ENCODE measurements at regions not wholly inside any gene's neighbourhood (a gene's known extent, or its start where the extent isn't known, plus 50 kb on each side); places are given as distances from the start of the nearest gene placed in this dataset.
"Not testable (repeated sequence)": the region's sequence is repeated elsewhere in the genome, so short reads cannot be mapped to it uniquely, and the experiment has no call there.

DNA sequence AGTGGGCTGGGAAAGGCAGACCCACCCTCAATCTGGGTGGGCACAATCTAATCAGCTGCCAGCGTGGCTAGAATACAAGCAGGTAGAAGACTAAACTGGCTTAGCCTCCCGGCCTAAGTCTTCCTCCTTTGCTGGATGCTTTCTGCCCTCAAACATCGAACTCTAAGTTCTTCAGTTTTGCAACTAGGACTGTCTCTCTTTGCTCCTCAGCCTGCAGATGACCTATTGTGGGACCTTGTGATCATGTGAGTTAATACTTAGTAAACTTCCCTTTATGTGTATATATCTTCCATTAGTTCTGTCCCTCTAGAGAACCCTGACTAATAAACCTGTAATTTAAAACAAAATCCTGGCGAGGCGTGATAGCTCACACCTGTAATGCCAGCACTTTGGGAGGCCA is 51.8 kb upstream of the SLC39A8 start:
- DNase-seq, result not testable (repeated sequence)

DNA sequence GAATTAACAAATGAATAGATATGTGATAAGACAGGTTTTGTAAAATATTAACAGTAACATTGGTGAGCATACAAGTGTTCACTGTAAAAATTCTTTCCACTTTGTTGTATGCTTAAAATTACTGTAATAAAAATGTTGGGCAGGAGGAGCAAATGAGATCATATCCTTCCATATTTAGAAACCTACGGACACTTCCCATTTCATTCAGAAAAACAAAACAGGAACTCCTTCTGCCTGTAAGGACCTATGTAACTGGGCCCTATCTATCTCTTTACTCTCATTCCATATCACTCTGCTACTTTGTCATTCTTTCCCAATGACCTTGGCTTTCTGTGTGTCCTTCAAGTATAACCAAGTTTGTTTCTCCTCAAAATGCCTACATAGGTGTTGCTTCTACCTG is 53.7 kb upstream of the SLC39A8 start:
- DNase-seq, result no peak

DNA sequence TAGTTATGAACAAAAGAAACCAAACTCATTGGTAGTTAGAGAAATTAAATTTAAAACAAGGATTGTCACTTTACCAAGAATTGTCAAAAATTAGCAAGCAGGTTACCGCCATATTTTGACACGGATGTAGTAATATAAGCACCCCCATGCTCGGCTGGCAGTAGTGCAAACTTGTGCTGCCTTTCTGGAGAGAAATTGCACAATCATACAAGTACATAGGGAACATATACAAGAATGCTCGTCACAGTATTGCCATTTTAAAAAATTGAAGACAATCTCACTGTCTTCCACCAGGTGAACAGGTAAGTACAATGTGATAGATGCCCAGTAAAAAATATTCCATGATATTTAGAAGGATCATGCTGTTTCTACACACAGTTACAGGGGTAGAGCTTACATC is 55.6 kb upstream of the SLC39A8 start:
- no peak for DNase-seq

DNA sequence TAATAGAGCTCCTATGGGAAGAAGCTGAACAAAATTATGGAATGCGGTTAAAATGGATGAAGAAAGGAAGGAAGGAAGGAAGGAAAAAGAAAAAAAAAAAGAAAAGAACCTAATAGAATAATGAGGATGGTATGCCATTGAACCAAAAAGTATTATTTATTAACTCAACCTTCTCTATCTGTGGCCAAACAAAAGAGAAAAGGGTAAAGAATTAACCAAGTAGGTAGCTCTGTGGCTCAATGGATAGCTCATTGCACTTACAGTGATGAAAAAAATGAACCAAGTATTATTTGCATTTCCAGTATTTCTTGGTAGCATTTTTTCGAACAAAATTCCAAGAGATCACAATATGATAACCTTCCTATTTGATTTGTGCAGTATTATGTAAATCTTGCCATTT is 56.9 kb upstream of the SLC39A8 start:
- DNase-seq, result no peak

DNA sequence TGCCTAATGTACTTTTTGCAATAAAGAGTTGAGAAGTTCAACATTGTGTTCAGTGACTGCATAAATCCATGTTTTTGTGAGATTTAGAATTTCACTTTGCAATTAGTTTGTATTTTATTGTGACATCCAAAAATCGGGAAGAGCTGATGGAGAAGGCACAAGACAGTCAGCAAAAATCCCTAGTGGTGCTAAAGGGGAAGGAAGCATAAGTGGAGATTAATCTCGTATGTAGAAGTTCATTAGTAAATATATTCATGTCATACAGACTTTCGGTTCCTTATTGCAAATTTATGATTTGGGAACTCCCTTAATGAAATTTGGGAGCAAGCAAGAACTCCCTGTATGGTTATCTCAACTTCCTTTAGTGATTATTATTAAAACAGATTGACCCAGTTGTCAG is 57.8 kb upstream of the SLC39A8 start:
- no peak for DNase-seq

DNA sequence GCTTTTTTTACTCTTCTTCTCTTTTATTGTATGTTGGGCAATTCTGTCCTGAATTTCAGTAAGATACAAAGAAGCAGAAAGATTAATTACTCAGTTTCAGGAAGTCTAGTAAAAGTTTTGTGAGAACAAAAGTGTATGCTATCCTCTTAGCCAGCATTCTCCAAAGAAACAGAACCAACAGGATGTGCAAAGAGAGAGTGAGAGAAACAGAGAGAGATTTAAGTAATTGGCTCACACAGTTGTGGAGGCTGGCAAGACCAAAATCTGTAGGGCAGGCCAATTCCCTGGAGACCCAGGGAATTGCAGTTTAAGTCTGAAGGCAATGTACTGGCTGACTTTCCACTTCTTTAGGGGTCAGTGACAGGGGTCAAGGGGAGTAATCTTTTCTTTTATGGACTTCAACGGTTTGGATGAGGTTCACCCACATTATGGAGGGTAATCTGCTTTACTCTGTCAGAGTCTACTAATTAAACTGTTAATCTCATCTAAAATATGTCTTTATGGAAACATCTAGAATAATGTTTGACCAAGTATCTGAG is 59.2 kb upstream of the SLC39A8 start:
- no peak for DNase-seq

DNA sequence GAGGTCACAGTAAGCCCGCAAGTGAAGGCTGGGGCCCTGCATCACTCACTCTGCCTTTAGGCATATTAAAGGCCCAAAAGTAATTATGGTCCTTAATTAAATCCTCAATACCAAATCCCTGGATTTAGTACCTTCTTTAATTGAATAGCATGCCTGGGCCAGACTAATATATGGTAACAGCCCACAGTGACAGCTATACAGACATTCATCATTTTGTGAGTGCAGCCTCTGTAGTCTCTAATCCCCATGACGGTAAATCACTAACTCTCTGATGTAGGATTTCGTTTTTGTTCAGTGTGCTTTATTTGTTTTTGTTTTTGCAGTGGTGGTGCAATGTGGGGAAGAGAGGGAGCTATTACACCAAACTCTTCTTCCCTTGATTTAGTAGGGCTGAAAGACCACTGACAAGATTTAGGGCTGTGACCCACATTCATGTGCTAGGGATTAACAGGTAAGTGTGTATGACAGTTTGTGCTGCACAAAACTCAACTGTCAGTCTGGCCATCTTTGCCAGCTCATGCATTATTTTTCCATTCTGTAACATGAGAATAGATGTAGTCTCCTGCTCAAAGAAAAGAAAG is 60.6 kb upstream of the SLC39A8 start:
- no peak for DNase-seq

DNA sequence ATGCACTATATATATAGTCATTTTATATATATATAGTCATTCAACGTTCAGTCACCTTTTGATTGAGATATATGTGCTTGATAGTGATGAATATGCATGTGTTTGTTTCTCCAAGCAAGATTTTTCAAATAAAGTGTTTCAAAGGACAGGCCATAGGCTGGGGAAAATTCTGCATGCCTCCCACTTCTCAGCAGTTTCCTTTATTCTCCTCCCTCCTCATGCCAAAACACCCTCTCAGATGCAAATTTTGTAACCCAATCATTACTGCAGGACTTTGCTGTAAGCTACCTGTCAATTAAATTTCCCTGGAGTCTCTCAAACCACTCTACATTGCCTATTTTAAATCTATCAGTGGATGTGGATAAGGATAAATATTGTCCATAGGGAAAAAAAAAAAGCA is 65.6 kb upstream of the SLC39A8 start:
- DNase-seq, result not testable (repeated sequence)

DNA sequence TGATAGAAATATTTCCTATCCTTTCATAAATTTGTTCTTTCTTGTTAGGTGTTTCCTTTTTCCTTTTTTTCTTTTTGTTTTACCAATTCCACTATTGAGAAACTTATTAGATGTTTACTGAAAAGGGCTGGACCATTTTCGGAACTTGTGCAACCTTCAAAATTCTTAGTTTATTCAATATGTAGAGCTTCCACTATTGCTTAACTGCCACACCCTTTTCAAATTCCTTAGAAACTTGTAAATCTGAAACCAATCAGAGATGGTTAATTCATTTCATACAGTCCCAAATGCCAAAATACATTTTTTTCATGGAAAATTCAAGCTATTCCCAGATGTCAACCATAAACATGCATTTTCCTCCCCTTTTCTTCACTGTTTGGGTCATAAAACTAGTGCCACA is 66.1 kb upstream of the SLC39A8 start:
- DNase-seq, result no peak

DNA sequence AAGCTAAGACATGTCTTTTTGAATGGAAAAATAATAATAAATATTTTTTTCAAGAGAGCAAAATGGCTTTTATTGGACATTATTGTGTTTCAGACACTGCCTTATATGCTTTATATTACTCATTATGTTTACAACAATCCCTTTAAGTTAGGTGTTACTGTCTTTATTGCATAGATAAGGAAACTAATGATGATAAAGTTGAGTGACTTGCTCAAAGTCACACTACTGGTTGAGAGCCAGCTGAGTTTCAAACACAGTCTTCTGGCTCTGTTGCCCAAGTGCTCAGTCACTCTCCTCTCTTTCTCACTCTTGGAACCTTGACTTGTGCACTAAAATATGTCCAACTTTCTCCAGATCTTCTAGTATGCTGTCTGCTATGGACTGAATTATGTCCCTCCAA is 71.5 kb upstream of the SLC39A8 start:
- no peak for DNase-seq

DNA sequence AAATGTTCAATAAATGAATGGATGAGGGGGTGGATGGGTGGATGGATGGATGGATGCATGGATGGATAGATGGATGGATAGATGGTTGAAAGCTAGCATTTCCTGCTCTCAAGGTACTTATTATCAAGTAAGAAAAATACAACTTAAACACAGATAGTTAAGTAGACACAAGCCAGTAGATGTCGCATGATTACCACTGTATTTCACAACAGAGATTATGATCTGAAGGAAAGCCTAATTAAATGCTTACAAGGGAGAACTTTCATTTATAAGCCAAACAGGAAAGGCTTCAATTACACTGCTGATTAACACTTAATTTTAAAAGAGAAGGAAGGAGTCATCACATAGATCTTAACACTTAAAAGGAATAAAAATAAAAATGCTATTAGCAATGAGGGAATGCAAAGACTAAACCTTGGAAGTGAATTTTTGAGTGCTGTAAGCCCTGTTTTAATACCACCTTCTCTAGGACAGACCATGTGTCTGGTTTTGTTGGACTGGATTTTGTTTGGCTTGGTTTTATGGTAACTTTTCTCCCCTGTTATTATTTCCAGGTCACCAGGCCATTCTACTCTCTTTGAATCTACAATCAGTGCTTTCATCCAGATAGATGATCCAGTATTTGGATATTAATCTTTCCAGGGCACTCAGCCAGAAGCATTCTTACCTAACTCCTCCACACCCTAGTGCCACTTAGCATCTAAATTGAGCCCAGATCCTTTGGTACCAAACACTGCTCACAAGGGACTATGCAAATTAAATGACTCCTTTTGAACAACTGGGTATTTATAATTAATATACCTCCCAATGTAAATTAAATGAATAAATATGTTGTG is 75.5 kb upstream of the SLC39A8 start:
- peak; percentile 9 for DNase-seq

DNA sequence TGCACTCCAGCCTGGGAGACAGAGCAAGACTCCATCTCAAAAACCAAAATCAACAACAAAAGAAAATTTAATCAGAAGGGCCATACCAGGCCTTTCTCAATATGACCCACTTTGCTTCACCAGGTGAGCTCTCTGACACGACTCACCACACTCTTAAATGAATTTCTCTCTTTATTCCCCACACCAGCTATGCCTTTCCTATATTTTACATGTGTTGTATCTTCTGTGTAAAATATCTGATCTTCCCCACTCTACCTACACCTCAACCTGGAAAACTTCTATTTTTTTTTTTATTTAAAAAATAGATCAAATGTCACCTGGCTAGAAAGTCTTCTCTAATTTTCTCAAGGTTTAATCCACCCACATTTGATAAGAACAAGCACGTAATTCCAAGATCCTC is 77.6 kb upstream of the SLC39A8 start:
- DNase-seq, result no peak

DNA sequence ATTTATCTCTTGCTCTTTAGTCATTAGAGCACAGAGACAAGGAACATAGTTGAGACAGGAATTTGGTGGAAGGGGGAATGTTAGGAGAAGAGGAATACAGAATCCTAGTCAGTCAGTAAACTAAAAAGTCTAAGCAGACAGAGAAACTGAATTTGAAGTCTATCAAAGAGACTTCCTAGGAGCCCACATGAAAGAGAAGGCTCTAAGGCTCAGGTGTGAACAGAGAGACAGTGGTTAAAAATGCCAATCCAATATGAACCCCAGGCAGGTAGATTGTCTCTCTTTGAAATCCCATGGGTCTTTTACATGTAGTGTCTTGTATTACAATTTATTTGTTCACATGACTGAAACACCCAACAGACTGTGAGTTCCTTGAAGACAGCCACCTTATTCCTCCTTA is 77.8 kb upstream of the NFKB1 start:
- no peak for DNase-seq

DNA sequence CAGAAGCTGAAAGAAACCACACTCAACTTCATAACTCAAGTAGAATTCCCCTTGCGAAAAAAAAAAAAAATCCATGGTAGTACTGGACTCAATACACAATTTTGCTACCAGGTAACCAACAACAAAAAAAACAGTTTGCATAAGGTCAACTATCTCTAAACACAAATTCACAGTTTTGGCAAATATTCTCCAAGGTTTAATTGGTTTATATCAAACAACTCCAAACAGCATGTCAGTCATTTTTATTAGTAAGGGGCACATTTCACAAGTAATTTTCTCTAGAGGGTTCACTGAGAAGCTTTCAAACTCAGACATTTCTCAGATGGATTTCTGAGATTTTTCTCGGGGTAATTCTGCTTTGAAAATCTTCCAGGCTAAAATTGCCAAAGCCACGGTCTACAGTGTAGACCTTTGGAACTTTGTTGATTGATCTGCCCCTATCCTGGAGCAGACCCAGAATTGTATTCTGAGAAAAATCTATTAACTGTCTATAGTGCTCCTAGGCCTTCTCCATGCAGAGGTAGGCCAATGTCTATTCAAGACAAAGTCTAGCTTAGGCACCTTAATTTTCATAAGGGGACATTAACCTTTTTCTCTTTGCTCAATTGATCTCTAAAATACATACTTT is 73.7 kb upstream of the NFKB1 start:
- no peak for DNase-seq

DNA sequence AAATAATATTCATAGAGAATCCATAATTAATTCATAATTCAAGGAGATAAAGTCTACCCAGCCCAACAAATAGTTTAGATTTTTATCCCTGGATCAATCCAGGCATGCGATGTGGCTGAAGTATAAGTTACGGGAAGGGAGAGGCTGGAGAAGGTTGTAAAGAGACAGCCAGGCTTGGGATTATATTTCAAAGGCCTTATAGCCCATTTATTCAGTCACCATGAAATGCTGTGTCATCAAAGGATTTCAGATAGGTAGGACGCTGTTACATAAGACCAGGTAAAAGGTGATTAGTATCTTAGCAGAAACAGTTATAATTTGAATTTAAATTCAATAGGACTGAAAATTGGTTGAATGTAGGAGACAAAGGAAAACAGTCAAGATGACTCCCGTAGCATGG is 73.0 kb upstream of the NFKB1 start:
- DNase-seq, result no peak

DNA sequence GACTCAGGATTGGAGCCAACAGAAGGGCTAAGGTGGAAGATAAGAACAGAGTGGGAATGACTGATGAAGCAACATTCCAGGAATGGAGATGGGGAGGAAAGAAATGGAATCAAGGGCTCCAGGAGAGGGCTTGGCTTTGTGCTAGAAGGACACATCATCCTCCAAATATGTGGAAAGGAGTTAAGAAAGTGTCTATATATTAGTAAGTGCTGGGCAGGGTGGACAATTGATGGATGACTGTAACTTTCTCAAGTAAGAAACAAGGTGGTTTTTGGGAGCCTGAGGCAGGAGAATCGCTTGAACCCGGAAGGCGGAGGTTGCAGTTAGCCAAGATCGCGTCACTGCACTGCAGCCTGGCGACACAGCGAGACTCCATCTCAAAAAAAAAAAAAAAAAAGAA is 71.6 kb upstream of the NFKB1 start:
- DNase-seq, result no peak

DNA sequence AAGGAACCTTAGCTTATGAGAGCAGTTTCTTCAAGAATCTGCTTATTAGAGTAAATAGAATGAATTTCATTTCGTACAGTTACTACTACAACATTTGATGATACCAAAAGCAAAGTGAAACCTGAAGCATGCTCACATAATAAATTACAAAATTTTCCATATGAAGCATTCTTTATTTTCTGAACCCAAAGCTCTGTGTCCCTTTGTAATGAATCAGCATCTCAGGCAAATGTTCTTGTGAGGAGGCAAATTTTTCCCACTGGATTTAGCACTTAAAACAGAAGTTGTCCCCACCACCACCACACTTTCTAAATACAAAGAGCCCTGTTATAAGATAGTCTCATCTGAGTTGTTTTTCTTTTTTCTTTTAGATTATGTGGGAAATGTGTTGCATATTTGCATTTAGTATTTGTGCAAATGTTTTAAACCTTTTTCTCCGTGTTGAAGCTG is 70.7 kb upstream of the NFKB1 start:
- DNase-seq, result no peak

DNA sequence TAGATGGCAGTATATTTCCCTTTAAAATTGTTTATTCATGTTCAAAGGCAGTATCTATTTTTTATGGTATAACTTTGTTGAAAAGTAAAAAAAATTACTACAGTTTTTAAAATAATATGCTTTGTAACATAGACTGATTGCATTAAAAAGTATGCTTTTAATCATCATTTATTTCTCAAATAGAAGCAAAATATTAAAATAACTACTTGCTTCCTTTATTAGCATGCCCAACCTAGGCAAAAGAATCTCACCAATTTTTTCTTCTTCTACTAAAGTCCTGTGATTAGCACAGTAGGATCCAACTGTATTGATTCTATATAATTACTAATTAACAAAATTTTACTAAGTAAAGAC is 69.6 kb upstream of the NFKB1 start:
- no peak for DNase-seq

DNA sequence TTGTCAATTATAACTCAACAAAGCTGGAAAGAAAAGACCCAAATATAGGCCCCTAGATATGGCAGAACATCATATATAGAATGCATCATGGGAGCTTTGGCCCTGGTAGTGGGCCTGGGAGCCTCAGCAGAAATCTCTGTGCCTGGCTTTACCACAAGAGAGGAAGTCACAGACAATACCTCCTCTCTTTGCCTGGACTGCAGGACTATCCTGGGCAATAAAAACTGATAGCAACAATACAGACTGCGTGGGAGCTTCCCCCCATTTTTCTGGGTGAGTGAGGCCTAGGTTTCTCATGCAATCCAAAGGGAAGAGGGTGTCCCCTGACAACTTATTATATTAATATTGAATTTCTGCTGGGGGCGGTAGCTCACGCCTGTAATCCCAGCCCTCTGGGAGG is 64.0 kb upstream of the NFKB1 start:
- DNase-seq, result no peak

DNA sequence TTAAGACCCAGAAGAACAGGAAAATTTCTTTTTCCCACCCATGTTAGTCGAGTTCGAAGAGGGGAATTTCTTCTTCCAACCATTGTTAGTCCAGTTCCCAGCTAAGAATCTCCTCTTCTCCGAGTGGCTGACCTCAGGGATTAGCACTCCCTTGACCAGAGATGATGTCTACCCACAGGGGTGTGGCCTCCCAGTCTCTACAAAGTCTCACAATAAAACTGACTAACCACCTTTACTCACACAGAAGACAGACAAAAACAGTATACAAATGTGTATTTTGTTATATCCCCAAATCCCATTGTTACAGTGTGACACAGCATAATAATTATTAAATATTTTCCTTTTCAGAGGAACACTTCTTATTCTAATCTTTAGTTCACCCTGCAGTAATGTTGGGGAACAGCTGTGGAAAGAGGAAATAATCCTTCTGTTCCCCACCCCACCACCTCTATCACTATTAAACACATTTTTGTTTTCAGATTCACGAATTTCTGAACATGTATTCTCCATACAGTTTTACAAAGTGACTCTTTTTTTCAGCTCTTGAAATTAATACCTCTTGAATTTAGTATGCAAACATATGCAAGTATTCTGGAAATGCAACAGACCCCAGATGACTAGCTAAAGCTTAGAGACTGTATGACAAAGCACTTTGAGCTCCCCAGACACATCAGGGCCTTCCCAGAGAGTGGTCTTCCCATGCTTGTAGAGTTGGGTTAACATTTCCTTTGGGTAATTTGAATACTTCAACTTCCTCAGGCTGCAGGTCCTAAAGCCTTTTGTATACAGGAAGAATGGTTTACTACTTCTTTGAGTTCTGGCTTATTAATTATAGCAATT is 62.5 kb upstream of the NFKB1 start:
- DNase-seq, result no peak

DNA sequence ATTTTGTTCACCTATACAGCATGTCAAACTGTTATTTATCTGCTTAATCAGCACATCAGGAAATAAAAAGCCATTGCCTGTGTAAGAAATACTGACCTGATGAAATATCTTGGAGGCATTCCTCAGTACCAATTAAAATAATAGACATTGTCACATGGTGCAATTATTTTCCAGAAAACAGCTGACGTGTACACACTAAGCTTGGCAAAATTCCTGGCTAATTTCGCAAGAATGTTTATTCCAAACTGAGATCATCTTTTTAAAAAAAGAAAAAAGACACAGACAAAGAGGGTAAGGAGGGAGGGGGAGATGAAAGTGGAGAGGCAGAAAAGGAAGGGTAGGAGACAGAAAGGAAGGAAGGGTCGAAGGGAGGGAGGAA is 61.9 kb upstream of the NFKB1 start:
- DNase-seq, result no peak

DNA sequence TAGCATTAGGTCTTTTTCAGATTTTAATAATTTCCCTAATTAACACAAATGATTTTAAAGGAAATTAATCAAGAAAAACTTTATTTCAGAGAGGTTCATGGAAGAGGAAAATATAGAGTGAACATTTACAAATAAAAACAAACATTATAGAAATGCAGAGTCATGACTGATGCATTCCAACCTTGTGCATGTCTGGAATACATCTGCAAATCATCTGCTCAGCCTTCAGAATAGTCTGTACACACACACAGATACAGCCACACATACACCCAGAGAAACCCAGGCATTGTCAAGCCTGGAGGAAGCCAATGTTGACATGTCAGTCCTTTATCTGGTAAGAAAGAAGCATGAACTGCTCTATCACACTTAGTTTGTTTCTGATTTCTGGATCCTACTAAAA is 61.3 kb upstream of the NFKB1 start:
- no peak for DNase-seq

DNA sequence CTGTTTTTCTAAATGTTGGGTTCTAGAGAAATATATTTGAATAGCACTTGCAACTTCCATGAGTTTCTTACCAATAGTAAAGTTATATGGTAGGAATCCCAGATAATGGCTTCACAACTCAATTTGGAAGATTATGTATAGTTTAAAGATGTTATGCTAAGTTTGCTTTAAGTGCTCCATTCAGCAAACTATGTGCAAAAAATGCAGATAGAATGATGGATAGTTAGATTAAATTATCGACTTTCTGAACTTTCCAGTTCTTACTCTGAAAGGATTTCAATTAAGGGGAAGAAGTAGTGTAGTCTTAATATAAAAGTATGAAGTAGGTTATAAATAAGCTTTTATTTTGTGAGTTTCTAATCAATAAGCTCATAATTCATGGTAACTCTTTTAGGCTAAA is 60.7 kb upstream of the NFKB1 start:
- DNase-seq, result no peak
